ENCODE measurements at regions not wholly inside any gene's neighbourhood (a gene's known extent, or its start where the extent isn't known, plus 50 kb on each side); places are given as distances from the start of the nearest gene placed in this dataset.

DNA sequence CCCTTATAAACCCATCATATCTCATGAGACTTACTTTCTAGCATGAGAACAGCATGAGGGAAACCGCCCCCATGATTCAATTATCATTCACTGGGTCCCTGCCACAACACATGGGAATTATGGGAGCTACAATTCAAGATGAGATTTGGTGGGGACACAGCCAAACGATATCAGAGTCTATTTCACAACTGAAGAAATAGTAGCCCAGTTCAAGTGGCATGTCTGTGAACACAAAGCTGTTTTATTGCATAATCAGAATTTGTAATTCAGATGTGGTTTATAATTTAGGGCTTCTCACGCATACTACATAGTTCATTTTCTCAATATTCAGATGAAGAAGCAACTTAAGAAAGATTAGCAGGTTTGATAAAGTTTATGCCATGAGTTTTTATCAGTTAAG lies 1188.0 kb upstream of the ALCAM start:
- TF ChIP-seq, protein P1, sequence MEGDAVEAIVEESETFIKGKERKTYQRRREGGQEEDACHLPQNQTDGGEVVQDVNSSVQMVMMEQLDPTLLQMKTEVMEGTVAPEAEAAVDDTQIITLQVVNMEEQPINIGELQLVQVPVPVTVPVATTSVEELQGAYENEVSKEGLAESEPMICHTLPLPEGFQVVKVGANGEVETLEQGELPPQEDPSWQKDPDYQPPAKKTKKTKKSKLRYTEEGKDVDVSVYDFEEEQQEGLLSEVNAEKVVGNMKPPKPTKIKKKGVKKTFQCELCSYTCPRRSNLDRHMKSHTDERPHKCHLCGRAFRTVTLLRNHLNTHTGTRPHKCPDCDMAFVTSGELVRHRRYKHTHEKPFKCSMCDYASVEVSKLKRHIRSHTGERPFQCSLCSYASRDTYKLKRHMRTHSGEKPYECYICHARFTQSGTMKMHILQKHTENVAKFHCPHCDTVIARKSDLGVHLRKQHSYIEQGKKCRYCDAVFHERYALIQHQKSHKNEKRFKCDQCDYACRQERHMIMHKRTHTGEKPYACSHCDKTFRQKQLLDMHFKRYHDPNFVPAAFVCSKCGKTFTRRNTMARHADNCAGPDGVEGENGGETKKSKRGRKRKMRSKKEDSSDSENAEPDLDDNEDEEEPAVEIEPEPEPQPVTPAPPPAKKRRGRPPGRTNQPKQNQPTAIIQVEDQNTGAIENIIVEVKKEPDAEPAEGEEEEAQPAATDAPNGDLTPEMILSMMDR (IDR thresholded peaks at IDR 0.05; ENCODE audit: low read length) = no peak
- TF ChIP-seq EZH2 (optimal IDR thresholded peaks at IDR 0.05; ENCODE audit: low read depth, low read length) = no peak
- TF ChIP-seq EZH2phosphoT487 (IDR thresholded peaks at IDR 0.05; ENCODE audit: low read length) = no peak

Measured in MM.1S (cell line).